GM12875 (cell line): ENCODE measurements at regions not wholly inside any gene's neighbourhood (a gene's known extent, or its start where the extent isn't known, plus 50 kb on each side); places are given as distances from the start of the nearest gene placed in this dataset.

ENCODE experiments used
- H3K4me3 ChIP-seq: one replicate; pipeline ENCODE4 v1.5.1; 2011; ENCODE audit warnings: low read depth, low read length, control low read depth
- TF ChIP-seq, protein P1 (sequence below): IDR thresholded peaks from 2 replicates; pipeline ENCODE4 v1.5.1; 2011; ENCODE audit warnings: low read depth, mild to moderate bottlenecking, control low read depth, inconsistent platforms, low read length, moderate library complexity, borderline replicate concordance; ENCODE audit not compliant: insufficient read depth

DNA sequence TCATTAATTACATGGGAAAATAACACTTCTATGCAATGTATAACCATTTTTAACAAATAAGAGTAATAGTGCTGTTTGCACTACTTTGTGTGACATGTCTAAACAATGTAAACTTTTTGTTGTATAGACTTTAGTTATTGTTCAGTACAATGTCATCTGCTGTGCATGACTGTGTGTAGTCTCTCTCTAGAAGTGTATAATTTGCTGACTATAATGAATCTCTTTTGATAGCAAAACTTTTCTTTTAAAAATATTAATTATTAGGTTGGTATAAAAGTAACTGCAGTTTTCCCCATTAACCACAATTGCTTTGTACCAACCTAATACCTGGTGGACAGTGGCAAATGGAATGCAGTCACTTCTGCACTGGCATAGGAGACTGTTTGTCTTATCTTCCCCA lies 124.2 kb upstream of the SGK1 start:
- no peak overlapping the region for H3K4me3 ChIP-seq
- TF ChIP-seq, protein P1, sequence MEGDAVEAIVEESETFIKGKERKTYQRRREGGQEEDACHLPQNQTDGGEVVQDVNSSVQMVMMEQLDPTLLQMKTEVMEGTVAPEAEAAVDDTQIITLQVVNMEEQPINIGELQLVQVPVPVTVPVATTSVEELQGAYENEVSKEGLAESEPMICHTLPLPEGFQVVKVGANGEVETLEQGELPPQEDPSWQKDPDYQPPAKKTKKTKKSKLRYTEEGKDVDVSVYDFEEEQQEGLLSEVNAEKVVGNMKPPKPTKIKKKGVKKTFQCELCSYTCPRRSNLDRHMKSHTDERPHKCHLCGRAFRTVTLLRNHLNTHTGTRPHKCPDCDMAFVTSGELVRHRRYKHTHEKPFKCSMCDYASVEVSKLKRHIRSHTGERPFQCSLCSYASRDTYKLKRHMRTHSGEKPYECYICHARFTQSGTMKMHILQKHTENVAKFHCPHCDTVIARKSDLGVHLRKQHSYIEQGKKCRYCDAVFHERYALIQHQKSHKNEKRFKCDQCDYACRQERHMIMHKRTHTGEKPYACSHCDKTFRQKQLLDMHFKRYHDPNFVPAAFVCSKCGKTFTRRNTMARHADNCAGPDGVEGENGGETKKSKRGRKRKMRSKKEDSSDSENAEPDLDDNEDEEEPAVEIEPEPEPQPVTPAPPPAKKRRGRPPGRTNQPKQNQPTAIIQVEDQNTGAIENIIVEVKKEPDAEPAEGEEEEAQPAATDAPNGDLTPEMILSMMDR = no peak

DNA sequence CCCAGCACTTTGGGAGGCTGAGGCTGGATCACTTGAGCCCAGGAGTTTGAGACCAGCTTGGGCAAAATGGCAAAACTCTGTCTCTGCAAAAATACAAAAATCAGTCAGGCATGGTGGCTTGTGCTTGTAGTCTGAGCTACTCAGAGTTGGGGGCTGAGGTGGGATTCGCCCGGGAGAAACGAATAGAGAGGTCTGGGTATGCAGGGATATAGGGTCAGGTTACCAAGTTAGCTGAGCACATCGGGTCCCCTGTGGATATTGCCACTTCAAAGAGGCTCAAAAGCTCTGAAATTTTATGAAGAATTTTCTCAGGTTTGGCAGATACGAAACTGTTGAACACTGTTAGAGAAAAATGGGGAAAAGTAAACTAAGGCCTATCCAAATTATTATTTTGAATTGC lies 120.9 kb upstream of the SGK1 start:
- no peak overlapping the region for H3K4me3 ChIP-seq
- TF ChIP-seq, protein P1 = no peak

DNA sequence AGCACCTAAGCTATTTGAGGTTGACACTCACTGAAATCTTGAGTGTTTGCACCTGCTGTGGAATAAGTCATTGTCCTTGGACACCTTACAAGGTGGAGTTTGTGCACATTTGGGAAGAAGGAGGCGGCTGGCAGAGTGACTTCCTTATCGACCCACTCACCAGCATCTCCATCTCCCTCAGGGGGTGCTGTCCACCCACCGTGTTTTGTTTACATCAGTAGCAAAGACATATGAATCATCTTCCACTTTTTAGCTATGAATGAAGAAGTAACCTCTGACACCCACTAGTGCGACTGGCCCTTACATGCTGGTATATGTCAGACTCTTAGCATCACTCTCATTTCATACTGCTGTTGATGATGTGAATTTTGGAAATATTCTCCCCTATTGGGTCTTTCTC lies 119.5 kb upstream of the SGK1 start:
- TF ChIP-seq, protein P1 = no peak

DNA sequence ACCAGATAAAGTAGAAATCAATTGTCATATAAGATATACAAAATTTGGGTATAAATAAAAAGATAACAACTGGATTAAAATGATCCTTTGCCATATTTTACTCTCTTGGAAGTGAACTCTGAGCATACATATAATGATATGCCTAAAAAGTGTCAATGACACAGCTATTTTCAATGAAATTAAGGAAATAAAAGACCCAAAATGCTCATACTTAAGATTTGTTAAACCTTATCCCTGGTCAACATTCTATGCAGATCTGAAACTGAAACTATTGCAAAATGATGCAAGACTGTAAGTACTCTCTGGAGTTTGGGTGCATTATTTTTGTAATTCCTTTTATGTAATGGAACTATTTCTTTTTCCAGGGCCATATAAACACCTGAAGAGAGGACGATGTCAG lies 119.0 kb upstream of the SGK1 start:
- TF ChIP-seq, protein P1 = no peak
- no peak overlapping the region for H3K4me3 ChIP-seq

More for the DNA sequence above, 119.5 kb upstream of the SGK1 start:
- H3K4me3 ChIP-seq = no peak overlapping the region

DNA sequence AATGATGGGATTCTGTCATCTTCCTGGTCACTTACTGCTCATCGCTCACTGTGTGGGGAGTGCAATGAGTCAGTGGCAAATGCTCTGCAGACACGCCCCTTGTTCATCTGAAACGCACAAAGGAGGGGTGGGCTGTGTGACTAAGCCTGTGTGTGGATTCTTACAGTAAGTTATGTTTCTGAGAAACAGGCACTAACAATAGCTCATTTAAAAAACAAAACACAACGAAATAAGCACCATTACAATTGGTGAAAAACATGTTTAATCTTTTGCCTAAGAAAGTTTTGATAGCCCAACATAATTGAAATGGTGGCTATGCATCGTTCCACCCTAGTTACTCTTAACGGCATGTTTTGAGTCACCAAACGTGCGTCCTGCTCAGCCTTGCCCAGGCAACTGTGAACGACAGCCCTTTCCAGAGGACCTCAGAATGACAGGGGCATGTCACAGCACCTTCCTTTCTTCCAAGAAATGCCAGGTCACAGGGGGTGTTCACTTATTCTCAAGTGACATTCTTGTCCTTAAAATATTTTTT lies 118.4 kb upstream of the SGK1 start:
- no peak overlapping the region for H3K4me3 ChIP-seq
- TF ChIP-seq, protein P1 = no peak

DNA sequence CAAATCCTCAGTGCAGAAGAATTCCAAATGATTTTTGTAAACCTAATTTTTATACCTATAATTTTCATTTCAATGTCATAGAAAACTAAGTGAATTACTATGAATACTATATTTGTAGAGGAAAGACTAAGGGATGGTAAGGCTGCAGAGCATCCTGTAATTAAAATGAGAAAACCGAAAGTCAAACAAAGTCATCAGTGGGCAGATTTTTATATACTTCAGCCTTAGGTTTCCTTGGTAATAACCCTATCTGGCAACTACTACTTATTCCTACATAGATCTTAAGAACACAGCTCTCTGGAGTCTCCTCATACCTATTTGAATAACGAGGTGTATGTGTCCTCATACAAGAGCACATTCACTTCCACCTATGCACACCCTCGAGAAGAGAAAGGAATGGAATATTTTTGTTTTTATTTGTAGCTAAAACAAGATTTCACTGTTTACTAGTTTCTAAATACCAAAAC lies 117.9 kb upstream of the SGK1 start:
- H3K4me3 ChIP-seq = no peak overlapping the region
- TF ChIP-seq, protein P1 = no peak
